SK-N-MC (cell line): ENCODE measurements at regions not wholly inside any gene's neighbourhood (a gene's known extent, or its start where the extent isn't known, plus 50 kb on each side); places are given as distances from the start of the nearest gene placed in this dataset.

Experiments used
- DNase-seq: peaks from one replicate; pipeline ENCODE4 v3.0.0-alpha.2; 2011; ENCODE audit warnings: low read depth, low spot score
- H3K27ac ChIP-seq: fragments of 200-600 bp; sonication (generic); 2 replicates; pipeline ENCODE4 v1.5.1; 2016; ENCODE audit warnings: mixed run types
- H3K36me3 ChIP-seq: fragments of 200-600 bp; sonication (generic); 2 replicates; pipeline ENCODE4 v1.6.1; 2017; ENCODE audit warnings: antibody characterized with exemption, low read length, mixed read lengths; ENCODE audit not compliant: insufficient read depth
- H3K4me3 ChIP-seq: fragments of 200-600 bp; sonication (generic); 2 replicates; pipeline ENCODE4 v1.5.1; 2016
- H3K9ac ChIP-seq: fragments of 200-600 bp; sonication (generic); 2 replicates; pipeline ENCODE4 v1.8.0; 2017; ENCODE audit warnings: mixed run types, mixed read lengths; ENCODE audit not compliant: insufficient read length
- H3K9me3 ChIP-seq: fragments of 200-600 bp; sonication (generic); 2 replicates; pipeline ENCODE4 v1.6.1; 2017; ENCODE audit warnings: low read depth, mild to moderate bottlenecking, antibody characterized with exemption, low read length, moderate library complexity, mixed read lengths
- EZH2 ChIP-seq: fragments of 200-600 bp; sonication (generic); IDR thresholded peaks from one replicate; pipeline ENCODE4 v1.6.1; 2017; ENCODE audit warnings: antibody characterized with exemption
- FOXP2 ChIP-seq: optimal IDR thresholded peaks from 2 replicates; pipeline ENCODE3; 2011; ENCODE audit warnings: mild to moderate bottlenecking, moderate library complexity; ENCODE audit not compliant: insufficient read depth; ENCODE audit errors: extremely low read length, control extremely low read depth
- POLR2AphosphoS5 ChIP-seq: IDR thresholded peaks from 2 replicates; pipeline ENCODE4 v1.6.1; 2012; ENCODE audit warnings: mild to moderate bottlenecking, low read depth, low read length, borderline replicate concordance

- no peak for TF ChIP-seq POLR2AphosphoS5
- no peak for TF ChIP-seq FOXP2
- TF ChIP-seq EZH2, result no peak
- H3K4me3 ChIP-seq, result no peak overlapping the region
- H3K36me3 ChIP-seq, result no peaks in the 10 kb centered on the region
- H3K9ac ChIP-seq, result no peak overlapping the region
- H3K27ac ChIP-seq, result no peak overlapping the region
- no peaks in the 10 kb centered on the region for H3K9me3 ChIP-seq
- DNase-seq, result no peak
Measured at GRCh38 chr18:78716022-78716421, 263.6 kb upstream of the SALL3 start.

GRCh38 chr18:78716581-78716980 lies 263.0 kb upstream of the SALL3 start:
- no peak overlapping the region for H3K4me3 ChIP-seq
- TF ChIP-seq EZH2 (no peak), FOXP2 (no peak), POLR2AphosphoS5 (no peak)
- H3K27ac ChIP-seq, result no peak overlapping the region
- no peaks in the 10 kb centered on the region for H3K9me3 ChIP-seq
- DNase-seq, result no peak
- no peak overlapping the region for H3K9ac ChIP-seq
- H3K36me3 ChIP-seq, result no peaks in the 10 kb centered on the region

GRCh38 chr18:78717051-78717765 lies 262.4 kb upstream of the SALL3 start:
- TF ChIP-seq POLR2AphosphoS5 (no peak), EZH2 (no peak), FOXP2 (no peak)
- H3K27ac ChIP-seq, result no peak overlapping the region
- no peaks in the 10 kb centered on the region for H3K36me3 ChIP-seq
- no peak overlapping the region for H3K4me3 ChIP-seq
- DNase-seq, result no peak
- no peak overlapping the region for H3K9ac ChIP-seq
- no peaks in the 10 kb centered on the region for H3K9me3 ChIP-seq

GRCh38 chr18:78717766-78718150 lies 261.9 kb upstream of the SALL3 start:
- H3K9ac ChIP-seq, result no peak overlapping the region
- TF ChIP-seq EZH2 (no peak), FOXP2 (no peak), POLR2AphosphoS5 (no peak)
- no peaks in the 10 kb centered on the region for H3K36me3 ChIP-seq
- no peak for DNase-seq
- no peak overlapping the region for H3K4me3 ChIP-seq
- H3K27ac ChIP-seq, result no peak overlapping the region
- H3K9me3 ChIP-seq, result no peaks in the 10 kb centered on the region

GRCh38 chr18:78719821-78720220 lies 259.8 kb upstream of the SALL3 start:
- Histone ChIP-seq H3K9me3 (no peaks in the 10 kb centered on the region), H3K36me3 (no peaks in the 10 kb centered on the region), H3K27ac (no peak overlapping the region), H3K9ac (no peak overlapping the region), H3K4me3 (no peak overlapping the region)
- no peak for DNase-seq
- TF ChIP-seq POLR2AphosphoS5, result no peak
- TF ChIP-seq EZH2, result no peak
- no peak for TF ChIP-seq FOXP2

GRCh38 chr18:78720456-78721237 lies 259.0 kb upstream of the SALL3 start:
- no peak overlapping the region for H3K27ac ChIP-seq
- no peak overlapping the region for H3K4me3 ChIP-seq
- DNase-seq, result no peak
- no peaks in the 10 kb centered on the region for H3K36me3 ChIP-seq
- H3K9ac ChIP-seq, result no peak overlapping the region
- H3K9me3 ChIP-seq, result no peaks in the 10 kb centered on the region
- TF ChIP-seq POLR2AphosphoS5 (no peak), FOXP2 (no peak), EZH2 (no peak)

- no peak overlapping the region for H3K27ac ChIP-seq
- H3K36me3 ChIP-seq, result no peaks in the 10 kb centered on the region
- no peaks in the 10 kb centered on the region for H3K9me3 ChIP-seq
- DNase-seq, result no peak
- no peak overlapping the region for H3K4me3 ChIP-seq
- TF ChIP-seq POLR2AphosphoS5, result no peak
- no peak for TF ChIP-seq EZH2
- TF ChIP-seq FOXP2, result no peak
- no peak overlapping the region for H3K9ac ChIP-seq
Measured at GRCh38 chr18:78721238-78721875, 258.3 kb upstream of the SALL3 start.

- Histone ChIP-seq H3K4me3 (no peak overlapping the region), H3K9me3 (no peaks in the 10 kb centered on the region), H3K9ac (no peak overlapping the region), H3K36me3 (no peaks in the 10 kb centered on the region), H3K27ac (no peak overlapping the region)
- no peak for DNase-seq
- no peak for TF ChIP-seq FOXP2
- no peak for TF ChIP-seq POLR2AphosphoS5
- no peak for TF ChIP-seq EZH2
Measured at GRCh38 chr18:78721981-78722380, 257.6 kb upstream of the SALL3 start.

GRCh38 chr18:78722386-78722785 lies 257.2 kb upstream of the SALL3 start:
- H3K36me3 ChIP-seq, result no peaks in the 10 kb centered on the region
- no peaks in the 10 kb centered on the region for H3K9me3 ChIP-seq
- H3K9ac ChIP-seq, result no peak overlapping the region
- no peak overlapping the region for H3K4me3 ChIP-seq
- no peak for DNase-seq
- no peak for TF ChIP-seq FOXP2
- TF ChIP-seq EZH2, result no peak
- TF ChIP-seq POLR2AphosphoS5, result no peak
- no peak overlapping the region for H3K27ac ChIP-seq
